RWPE1 (cell line): ENCODE measurements at regions not wholly inside any gene's neighbourhood (a gene's known extent, or its start where the extent isn't known, plus 50 kb on each side); places are given as distances from the start of the nearest gene placed in this dataset.

ENCODE experiments used
- CTCF ChIA-PET: fragments of 350-600 bp; sonication (Branson Sonifier 250); formaldehyde crosslinking; extraction: SDS; loops from one replicate; lab custom pipeline; 2021; lab: Yijun Ruan, JAX
- POLR2A ChIA-PET: fragments of 400-600 bp; formaldehyde crosslinking; extraction: SDS; loops from one replicate; lab custom pipeline; 2020; ENCODE audit warnings: antibody characterized with exemption; ENCODE audit not compliant: low non-redundant PET; lab: Yijun Ruan, JAX
- DNase-seq: peaks from one replicate; pipeline ENCODE4 v3.0.0; 2012; ENCODE audit warnings: low spot score
- H3K27ac ChIP-seq: fragments of 450-650 bp; 2 replicates; pipeline ENCODE4 v1.5.1; 2017
- TF ChIP-seq, protein P1 (sequence below): fragments of 450-650 bp; conservative IDR thresholded peaks from 2 replicates; pipeline ENCODE4 v1.5.1; 2017; ENCODE audit warnings: low read depth, mild to moderate bottlenecking

DNA sequence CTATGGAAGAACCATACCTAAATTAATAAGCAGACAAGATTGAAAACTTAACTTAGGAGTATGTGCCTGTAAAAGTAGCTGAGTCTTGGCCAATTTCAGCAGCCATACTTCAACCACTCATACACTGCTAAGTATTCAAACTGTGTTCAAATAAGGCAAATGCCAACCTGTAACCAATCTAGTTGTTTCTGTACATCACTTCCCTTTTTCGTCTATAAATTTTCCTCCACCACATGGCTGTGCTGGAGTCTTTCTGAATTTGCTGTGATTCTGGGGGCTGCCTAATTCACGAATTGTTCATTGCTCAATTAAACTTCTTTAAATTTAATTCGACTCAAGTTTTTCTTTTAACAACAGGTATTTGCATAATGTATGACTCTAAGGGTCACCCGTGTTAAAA, 184.4 kb downstream of the PLK2 start:
- ChIA-PET POLR2A (no interaction called here), CTCF (no interaction called here)
- no peak for DNase-seq
- H3K27ac ChIP-seq, result no peak overlapping the region
- TF ChIP-seq, protein P1, sequence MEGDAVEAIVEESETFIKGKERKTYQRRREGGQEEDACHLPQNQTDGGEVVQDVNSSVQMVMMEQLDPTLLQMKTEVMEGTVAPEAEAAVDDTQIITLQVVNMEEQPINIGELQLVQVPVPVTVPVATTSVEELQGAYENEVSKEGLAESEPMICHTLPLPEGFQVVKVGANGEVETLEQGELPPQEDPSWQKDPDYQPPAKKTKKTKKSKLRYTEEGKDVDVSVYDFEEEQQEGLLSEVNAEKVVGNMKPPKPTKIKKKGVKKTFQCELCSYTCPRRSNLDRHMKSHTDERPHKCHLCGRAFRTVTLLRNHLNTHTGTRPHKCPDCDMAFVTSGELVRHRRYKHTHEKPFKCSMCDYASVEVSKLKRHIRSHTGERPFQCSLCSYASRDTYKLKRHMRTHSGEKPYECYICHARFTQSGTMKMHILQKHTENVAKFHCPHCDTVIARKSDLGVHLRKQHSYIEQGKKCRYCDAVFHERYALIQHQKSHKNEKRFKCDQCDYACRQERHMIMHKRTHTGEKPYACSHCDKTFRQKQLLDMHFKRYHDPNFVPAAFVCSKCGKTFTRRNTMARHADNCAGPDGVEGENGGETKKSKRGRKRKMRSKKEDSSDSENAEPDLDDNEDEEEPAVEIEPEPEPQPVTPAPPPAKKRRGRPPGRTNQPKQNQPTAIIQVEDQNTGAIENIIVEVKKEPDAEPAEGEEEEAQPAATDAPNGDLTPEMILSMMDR, result no peak

DNA sequence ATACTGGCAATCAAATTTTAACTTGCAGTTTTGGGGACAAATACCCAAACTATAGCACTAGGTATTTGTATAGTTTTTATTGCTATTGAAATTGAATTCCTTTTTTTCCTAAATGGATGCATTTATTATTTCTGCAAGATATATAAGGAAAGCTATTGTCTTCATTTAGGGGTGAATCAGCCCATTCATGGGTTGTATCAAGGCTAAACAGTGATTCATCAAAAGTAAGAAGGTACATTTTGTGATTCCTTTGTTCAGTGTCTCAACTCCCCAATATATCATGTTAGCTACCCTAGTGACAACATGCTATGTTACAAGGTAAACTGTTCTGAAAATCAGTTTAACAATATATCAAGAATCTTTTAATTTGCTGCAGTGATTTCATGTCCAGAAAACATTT, 185.7 kb downstream of the PLK2 start:
- peak; percentile 23 for DNase-seq
- ChIA-PET CTCF (no interaction called here), POLR2A (no interaction called here)
- no peak overlapping the region for H3K27ac ChIP-seq
- TF ChIP-seq, protein P1, result no peak

GRCh38 chr5:58273711-58274110, 186.2 kb downstream of the PLK2 start:
- TF ChIP-seq, protein P1, result no peak
- no peak overlapping the region for H3K27ac ChIP-seq
- CTCF ChIA-PET, result interaction anchor here (0.5 kb wide), 1 partner anchor 64 kb away, joined by 3 read pairs; no protein-coding TSS in a partner anchor
- no peak for DNase-seq
- POLR2A ChIA-PET, result no interaction called here

GRCh38 chr5:58268268-58268667, 191.6 kb downstream of the PLK2 start:
- POLR2A ChIA-PET, result no interaction called here
- CTCF ChIA-PET, result interaction anchor here (0.6 kb wide), 1 partner anchor 228 kb away, joined by 3 read pairs; no protein-coding TSS in a partner anchor
- TF ChIP-seq, protein P1, result no peak
- no peak for DNase-seq
- H3K27ac ChIP-seq, result no peak overlapping the region

DNA sequence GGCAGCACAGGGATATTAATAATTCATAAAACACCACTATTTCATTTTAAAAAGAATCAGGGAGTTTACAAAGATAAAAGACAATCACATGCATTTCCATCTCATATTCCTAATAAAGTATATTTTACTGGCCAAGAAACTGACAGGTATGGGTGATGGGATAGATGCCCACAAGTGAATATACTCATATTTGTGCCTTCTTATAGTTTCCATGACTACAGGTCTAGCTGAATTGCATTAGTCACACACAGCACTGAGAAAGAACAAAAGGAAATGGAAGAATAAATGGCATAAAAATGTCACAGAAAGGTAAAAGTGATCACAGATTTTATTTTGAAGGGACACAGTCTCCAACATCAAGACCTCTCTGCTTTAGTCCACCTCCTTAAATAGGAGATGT, 193.5 kb downstream of the PLK2 start:
- peak; percentile 31 for DNase-seq
- CTCF ChIA-PET, result no interaction called here
- TF ChIP-seq, protein P1, result no peak
- H3K27ac ChIP-seq, result no peak overlapping the region
- POLR2A ChIA-PET, result no interaction called here

- POLR2A ChIA-PET, result no interaction called here
These were observed 194.5 kb downstream of the PLK2 start for GRCh38 chr5:58265246-58265930.

More at GRCh38 chr5:58265246-58265930, 194.5 kb downstream of the PLK2 start:
- TF ChIP-seq, protein P1, result no peak
- CTCF ChIA-PET, result no interaction called here
- H3K27ac ChIP-seq, result no peak overlapping the region
- DNase-seq, result no peak
